GM21619 (cell line): ENCODE measurements at regions not wholly inside any gene's neighbourhood (a gene's known extent, or its start where the extent isn't known, plus 50 kb on each side); places are given as distances from the start of the nearest gene placed in this dataset.
"Not testable (repeated sequence)": the region's sequence is repeated elsewhere in the genome, so short reads cannot be mapped to it uniquely, and the experiment has no call there.

Source experiments
- ATAC-seq: cut with Tn5 transposase; IDR thresholded peaks from one replicate; pipeline ENCODE4 v1.9.1; 2021; ENCODE audit not compliant: unreplicated experiment

- no peak for ATAC-seq
These were observed 103.9 kb upstream of the SEC14L1 start for GRCh38 chr17:77036841-77037381.

- ATAC-seq, result no peak
These were observed 102.8 kb upstream of the SEC14L1 start for GRCh38 chr17:77037943-77038342.

DNA sequence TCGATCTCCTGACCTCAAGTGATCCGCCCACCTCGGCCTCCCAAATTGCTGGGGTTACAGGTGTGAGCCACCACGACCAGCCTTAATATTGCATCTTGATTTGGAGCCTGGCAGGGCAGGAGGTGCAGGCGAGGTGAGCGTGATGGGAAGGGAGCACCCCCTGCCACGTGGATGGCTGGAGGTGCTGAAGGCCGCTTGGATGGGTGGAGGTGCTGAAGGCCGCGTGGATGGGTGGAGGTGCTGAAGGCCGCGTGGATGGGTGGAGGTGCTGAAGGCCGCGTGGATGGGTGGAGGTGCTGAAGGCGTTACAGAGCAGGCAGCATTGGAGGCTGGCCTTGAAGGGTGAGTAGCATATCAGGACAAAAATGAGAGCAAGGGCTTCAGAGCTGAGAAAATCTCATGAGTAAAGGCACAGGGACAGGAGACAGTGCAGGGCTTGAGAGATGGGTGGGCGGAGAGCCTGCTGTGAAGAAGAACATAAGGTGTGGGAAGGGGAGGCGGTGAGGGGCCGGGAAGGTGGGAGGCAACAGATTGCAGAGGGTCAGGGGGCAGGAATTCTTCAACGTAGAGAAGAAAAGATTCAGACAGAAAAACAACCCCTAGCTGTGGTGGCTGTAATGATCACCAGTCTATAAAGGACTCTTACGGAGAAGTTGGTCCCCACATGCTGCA is 101.7 kb upstream of the SEC14L1 start:
- ATAC-seq, result no peak

GRCh38 chr17:77042476-77043231 is 98.1 kb upstream of the SEC14L1 start:
- no peak for ATAC-seq

GRCh38 chr17:77045441-77046041 is 95.2 kb upstream of the SEC14L1 start:
- no peak for ATAC-seq

GRCh38 chr17:77049440-77049839 is 91.3 kb upstream of the SEC14L1 start:
- no peak for ATAC-seq

DNA sequence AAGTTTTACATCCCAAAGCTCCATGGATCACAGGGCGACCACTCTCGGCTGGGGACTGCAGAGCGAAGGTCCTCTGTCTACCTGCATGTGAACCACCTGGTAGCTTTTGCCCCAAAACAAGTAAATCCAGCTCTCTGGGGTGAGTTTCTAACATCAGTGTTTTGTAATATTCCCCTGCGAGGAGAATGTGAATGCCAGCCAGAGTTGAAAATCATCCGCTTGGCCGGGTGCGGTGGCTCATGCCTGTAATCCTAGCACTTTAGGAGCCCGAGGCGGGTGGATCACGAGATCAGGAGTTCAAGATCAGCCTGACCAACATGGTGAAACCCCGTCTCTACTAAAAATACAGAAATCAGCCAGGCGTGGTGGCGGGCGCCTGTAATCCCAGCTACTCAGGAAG is 89.9 kb upstream of the SEC14L1 start:
- not testable (repeated sequence) for ATAC-seq

GRCh38 chr17:77054936-77055335 is 85.8 kb upstream of the SEC14L1 start:
- no peak for ATAC-seq

- ATAC-seq, result no peak
These were observed 85.3 kb upstream of the SEC14L1 start for GRCh38 chr17:77055453-77055852.

- ATAC-seq, result no peak
These were observed 82.8 kb upstream of the SEC14L1 start for GRCh38 chr17:77058016-77058415.

DNA sequence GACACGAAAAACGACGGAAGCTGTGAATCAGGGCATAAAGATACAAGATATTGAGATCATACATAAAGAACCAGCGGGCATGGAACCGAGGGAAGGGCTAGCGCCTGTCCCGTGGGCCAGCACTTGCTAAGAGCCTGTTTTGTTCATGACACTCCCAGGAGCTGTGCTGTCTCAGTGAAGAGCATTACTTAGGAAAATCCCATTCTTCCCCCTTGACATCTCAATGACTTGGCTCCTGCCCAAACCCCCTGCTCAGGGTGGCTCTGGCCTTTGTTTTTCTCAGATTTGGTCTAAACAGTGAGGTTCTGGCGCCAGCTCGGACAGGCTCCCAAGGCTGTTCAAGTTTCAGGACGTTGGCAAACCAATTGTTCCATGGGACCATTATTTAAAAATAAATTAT is 79.1 kb upstream of the SEC14L1 start:
- ATAC-seq, result no peak

GRCh38 chr17:77064598-77064997 is 76.2 kb upstream of the SEC14L1 start:
- ATAC-seq, result no peak

DNA sequence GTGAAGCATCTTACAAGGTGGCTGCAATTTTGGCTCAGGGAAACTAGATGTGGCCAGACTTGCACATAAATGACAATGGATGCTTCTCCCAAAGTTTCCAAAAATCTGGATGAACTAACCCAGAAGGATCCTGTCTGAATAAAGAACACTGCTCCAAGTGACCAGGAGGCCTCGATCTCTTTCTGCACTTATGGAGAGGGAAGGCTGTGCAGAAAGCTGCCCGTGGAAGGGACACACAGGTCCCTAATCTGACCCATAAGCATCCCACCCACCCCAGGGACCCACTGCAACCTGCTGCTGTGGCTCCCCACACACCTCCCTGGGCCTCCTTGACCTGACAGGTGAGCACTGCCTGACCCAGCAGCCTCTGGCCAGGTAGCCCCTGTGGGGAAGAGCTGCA is 74.6 kb upstream of the SEC14L1 start:
- ATAC-seq, result no peak

GRCh38 chr17:77066726-77067409 is 73.9 kb upstream of the SEC14L1 start:
- not testable (repeated sequence) for ATAC-seq

GRCh38 chr17:77068915-77069314 is 71.9 kb upstream of the SEC14L1 start:
- ATAC-seq, result no peak

DNA sequence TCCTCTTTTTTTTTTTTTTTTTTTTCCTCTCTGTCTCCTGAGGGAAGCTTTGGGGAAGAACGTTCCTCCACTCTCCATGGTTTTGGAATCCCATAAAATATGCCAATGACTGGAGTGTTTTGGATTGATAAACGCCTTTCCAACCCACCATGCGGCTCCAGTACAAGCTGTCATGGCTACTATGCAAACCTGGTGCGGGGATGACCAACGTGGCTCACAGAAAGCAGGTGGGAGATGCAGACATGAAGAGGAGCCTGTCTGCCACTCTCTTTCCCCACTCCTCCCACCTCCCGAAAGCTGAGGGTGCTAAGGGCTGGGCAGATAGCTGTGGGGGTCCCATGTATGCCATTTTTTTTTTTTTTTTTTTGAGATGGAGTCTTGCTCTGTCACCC is 69.9 kb upstream of the SEC14L1 start:
- no peak for ATAC-seq

DNA sequence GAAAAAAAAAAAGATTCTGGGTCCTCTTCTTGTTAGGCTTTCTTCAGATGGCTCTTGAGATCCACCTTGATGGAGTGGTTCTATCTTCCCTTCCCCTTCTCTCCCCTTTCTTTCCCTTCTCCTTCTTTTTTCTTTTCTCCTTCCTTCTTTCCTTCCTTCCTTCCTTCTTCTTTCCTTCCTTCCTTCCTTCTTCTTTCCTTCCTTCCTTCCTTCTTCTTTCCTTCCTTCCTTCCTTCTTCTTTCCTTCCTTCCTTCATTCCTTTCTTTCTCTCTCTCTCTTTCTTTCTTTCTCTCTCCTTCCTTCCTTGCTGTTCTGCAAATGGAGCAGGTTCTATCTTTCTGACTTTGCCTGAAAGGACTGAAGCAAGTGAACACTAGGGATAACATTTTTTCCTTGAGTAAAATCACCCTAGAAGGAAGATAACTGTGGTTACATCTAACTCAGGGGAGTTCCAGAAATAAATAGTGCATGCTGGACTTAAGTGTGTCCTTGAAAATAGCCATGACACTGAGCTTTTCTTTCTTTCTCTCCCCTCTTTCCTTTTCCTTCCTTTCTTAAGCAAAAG is 68.8 kb upstream of the SEC14L1 start:
- no peak for ATAC-seq

DNA sequence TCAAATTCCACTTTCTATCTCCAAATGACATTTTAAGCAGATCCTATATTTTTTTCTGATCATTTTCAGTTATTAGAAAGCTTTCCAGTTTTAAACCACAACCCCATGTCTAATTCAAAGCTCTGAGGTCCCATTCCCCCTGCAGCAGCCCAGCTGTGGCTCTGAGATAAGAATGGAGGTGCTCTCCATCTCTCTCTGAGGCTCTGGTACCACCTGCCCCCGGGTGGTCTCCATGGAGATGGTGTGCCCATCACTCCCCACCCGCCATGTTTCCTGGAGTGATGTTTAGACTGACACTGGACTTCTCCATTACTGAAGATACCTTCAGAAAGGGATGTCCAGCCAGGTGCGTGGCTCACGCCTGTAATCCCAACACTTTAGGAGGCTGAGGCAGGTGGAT is 68.1 kb upstream of the SEC14L1 start:
- no peak for ATAC-seq

DNA sequence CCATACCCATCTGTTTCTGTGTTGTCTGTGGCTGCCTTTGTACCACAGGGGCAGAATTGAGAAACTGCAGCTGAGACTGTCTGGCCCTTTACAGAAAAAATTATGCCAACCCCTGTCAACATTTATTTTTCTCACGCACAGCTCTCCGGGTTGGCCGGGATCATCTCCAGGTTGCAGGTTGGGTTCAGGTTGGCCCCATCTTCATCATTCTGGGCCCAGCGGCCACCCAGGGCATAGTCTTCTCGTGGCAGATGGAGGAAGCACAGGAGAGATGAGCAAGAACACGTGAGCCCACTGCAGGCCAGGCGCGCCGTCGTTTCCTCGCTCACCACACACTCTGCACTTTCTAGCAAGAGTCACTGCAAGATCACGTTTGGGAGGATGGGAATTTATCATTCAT is 66.1 kb upstream of the SEC14L1 start:
- ATAC-seq, result no peak

- ATAC-seq, result no peak
These were observed 64.5 kb upstream of the SEC14L1 start for GRCh38 chr17:77076124-77076830.
